ENCODE measurements at regions not wholly inside any gene's neighbourhood (a gene's known extent, or its start where the extent isn't known, plus 50 kb on each side); places are given as distances from the start of the nearest gene placed in this dataset.
A peak's percentile ranks its signal among the peaks of the same experiment; 100 is the strongest.

GRCh38 chr6:170181338-170181690, 109.6 kb downstream of the DLL1 start:
- Histone ChIP-seq H3K9ac (ENCODE audit: low read depth in 2 of 2, low read length in 2 of 2) (no peak overlapping the region), H3K27me3 (no peaks in the 10 kb centered on the region), H3K4me1 (no peaks in the 10 kb centered on the region), H3K4me3 (no peak overlapping the region), H3K27ac (no peak overlapping the region), H3K9me3 (no peaks in the 10 kb centered on the region), H3K36me3 (no peaks in the 10 kb centered on the region)
- peak; percentile 11 for DNase-seq
- no peak for TF ChIP-seq CTCF (IDR thresholded peaks at IDR 0.05)
- intact Hi-C loops (cut with DNase I), result no loop called here

- no peak overlapping the region for H3K9ac ChIP-seq (ENCODE audit: low read depth in 2 of 2, low read length in 2 of 2)
- H3K4me1 ChIP-seq, result no peaks in the 10 kb centered on the region
These were observed 110.1 kb downstream of the DLL1 start for GRCh38 chr6:170180671-170181337.

GRCh38 chr6:170179616-170180324, 111.1 kb downstream of the DLL1 start:
- H3K27me3 ChIP-seq, result no peaks in the 10 kb centered on the region
- H3K27ac ChIP-seq, result peak overlapping the region; percentile 47
- no peaks in the 10 kb centered on the region for H3K36me3 ChIP-seq
- no peaks in the 10 kb centered on the region for H3K4me1 ChIP-seq
- no peak overlapping the region for H3K9ac ChIP-seq (ENCODE audit: low read depth in 2 of 2, low read length in 2 of 2)
- H3K9me3 ChIP-seq, result no peaks in the 10 kb centered on the region
- intact Hi-C loops (cut with DNase I), result no loop called here
- no peak overlapping the region for H3K4me3 ChIP-seq
- TF ChIP-seq CTCF (IDR thresholded peaks at IDR 0.05), result no peak
- DNase-seq, result no peak

More at GRCh38 chr6:170180671-170181337, 110.1 kb downstream of the DLL1 start:
- no peaks in the 10 kb centered on the region for H3K27me3 ChIP-seq
- H3K27ac ChIP-seq, result no peak overlapping the region
- no peak overlapping the region for H3K4me3 ChIP-seq
- no peaks in the 10 kb centered on the region for H3K36me3 ChIP-seq
- peak; percentile 10 for DNase-seq
- H3K9me3 ChIP-seq, result no peaks in the 10 kb centered on the region
- TF ChIP-seq CTCF (IDR thresholded peaks at IDR 0.05), result no peak
- intact Hi-C loops (cut with DNase I), result no loop called here

- Histone ChIP-seq H3K27ac (peak overlapping the region; percentile 47), H3K4me3 (no peak overlapping the region), H3K36me3 (no peaks in the 10 kb centered on the region), H3K27me3 (no peaks in the 10 kb centered on the region), H3K9me3 (no peaks in the 10 kb centered on the region), H3K4me1 (no peaks in the 10 kb centered on the region), H3K9ac (ENCODE audit: low read depth in 2 of 2, low read length in 2 of 2) (no peak overlapping the region)
- intact Hi-C loops (cut with DNase I), result no loop called here
- TF ChIP-seq CTCF (IDR thresholded peaks at IDR 0.05), result no peak
- DNase-seq, result peak; percentile 41
These were observed 112.1 kb downstream of the DLL1 start for GRCh38 chr6:170178561-170179477.

GRCh38 chr6:170177772-170178560, 112.9 kb downstream of the DLL1 start:
- DNase-seq, result peak; percentile 18
- intact Hi-C loops (cut with DNase I), result no loop called here
- TF ChIP-seq CTCF (IDR thresholded peaks at IDR 0.05), result no peak
- H3K27me3 ChIP-seq, result no peaks in the 10 kb centered on the region
- H3K9ac ChIP-seq (ENCODE audit: low read depth in 2 of 2, low read length in 2 of 2), result no peak overlapping the region
- H3K4me3 ChIP-seq, result no peak overlapping the region
- H3K36me3 ChIP-seq, result no peaks in the 10 kb centered on the region
- no peaks in the 10 kb centered on the region for H3K4me1 ChIP-seq
- H3K27ac ChIP-seq, result peak overlapping the region; percentile 47
- no peaks in the 10 kb centered on the region for H3K9me3 ChIP-seq

Measured in colonic mucosa (tissue), 4 donors.